GM12891 (cell line): ENCODE measurements at regions not wholly inside any gene's neighbourhood (a gene's known extent, or its start where the extent isn't known, plus 50 kb on each side); places are given as distances from the start of the nearest gene placed in this dataset.

Experiments used
- POLR2A ChIP-seq: IDR thresholded peaks from 2 replicates; pipeline ENCODE4 v1.6.1; 2011; ENCODE audit warnings: low read depth, low read length, control low read depth
- POLR2AphosphoS5 ChIP-seq: IDR thresholded peaks from 2 replicates; pipeline ENCODE4 v1.6.1; 2011; ENCODE audit warnings: low read depth, low read length, control low read depth
- POU2F2 ChIP-seq: IDR thresholded peaks from 2 replicates; pipeline ENCODE4 v1.6.1; 2011; ENCODE audit warnings: low read depth, mild to moderate bottlenecking, control low read depth, low read length, moderate library complexity
- SPI1 ChIP-seq: IDR thresholded peaks from 2 replicates; pipeline ENCODE4 v1.6.1; 2011; ENCODE audit warnings: low read depth, low read length, control low read depth
- TAF1 ChIP-seq: IDR thresholded peaks from 2 replicates; pipeline ENCODE4 v1.6.1; 2011; ENCODE audit warnings: low read depth, low read length, control low read depth

GRCh38 chr5:125293223-125293622 is 546.8 kb upstream of the ZNF608 start:
- TF ChIP-seq TAF1 (no peak), POLR2A (no peak), POLR2AphosphoS5 (no peak), SPI1 (no peak), POU2F2 (no peak)
